ENCODE measurements at regions not wholly inside any gene's neighbourhood (a gene's known extent, or its start where the extent isn't known, plus 50 kb on each side); places are given as distances from the start of the nearest gene placed in this dataset.

DNA sequence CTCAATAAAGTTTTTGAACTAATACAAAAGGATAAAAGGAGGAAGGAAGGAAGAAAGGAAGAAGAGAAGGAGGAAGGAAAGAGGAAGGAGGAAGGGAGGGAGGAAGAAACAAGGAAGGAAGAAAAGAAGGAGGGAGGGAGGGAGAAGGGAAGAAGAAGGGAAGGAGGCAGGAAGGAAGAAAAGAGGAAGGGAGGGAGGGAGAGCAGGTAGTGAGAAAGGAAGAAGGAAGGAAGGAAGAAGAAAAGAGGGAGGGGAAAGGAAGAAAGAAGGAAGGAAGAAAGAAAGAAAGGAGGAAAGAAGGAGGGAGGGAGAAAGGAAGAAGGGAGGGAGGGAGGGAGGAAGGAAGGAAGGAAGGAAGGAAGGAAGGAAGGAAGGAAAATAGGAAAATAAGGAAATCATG is 263.8 kb upstream of the C16orf82 start:
- TF ChIP-seq, protein P1, sequence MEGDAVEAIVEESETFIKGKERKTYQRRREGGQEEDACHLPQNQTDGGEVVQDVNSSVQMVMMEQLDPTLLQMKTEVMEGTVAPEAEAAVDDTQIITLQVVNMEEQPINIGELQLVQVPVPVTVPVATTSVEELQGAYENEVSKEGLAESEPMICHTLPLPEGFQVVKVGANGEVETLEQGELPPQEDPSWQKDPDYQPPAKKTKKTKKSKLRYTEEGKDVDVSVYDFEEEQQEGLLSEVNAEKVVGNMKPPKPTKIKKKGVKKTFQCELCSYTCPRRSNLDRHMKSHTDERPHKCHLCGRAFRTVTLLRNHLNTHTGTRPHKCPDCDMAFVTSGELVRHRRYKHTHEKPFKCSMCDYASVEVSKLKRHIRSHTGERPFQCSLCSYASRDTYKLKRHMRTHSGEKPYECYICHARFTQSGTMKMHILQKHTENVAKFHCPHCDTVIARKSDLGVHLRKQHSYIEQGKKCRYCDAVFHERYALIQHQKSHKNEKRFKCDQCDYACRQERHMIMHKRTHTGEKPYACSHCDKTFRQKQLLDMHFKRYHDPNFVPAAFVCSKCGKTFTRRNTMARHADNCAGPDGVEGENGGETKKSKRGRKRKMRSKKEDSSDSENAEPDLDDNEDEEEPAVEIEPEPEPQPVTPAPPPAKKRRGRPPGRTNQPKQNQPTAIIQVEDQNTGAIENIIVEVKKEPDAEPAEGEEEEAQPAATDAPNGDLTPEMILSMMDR (IDR thresholded peaks at IDR 0.05; ENCODE audit: low read depth, low read length, poor library complexity, severe bottlenecking), result no peak
- no peak for TF ChIP-seq EZH2phosphoT487 (IDR thresholded peaks at IDR 0.05; ENCODE audit: borderline replicate concordance, low read length)
